AG10803 (cell line): ENCODE measurements at regions not wholly inside any gene's neighbourhood (a gene's known extent, or its start where the extent isn't known, plus 50 kb on each side); places are given as distances from the start of the nearest gene placed in this dataset.

Experiments used
- DNase-seq: peaks from one replicate; pipeline ENCODE4 v3.0.0; 2010; ENCODE audit warnings: low read depth
- H3K4me3 ChIP-seq: 2 replicates; pipeline ENCODE4 v1.5.1; 2011; ENCODE audit warnings: mild to moderate bottlenecking, low read length, control low read depth
- CTCF ChIP-seq: conservative IDR thresholded peaks from 2 replicates; pipeline ENCODE4 v1.5.1; 2011; ENCODE audit warnings: mild to moderate bottlenecking, low read length, control low read depth, inconsistent platforms

- no peak for DNase-seq
- no peak overlapping the region for H3K4me3 ChIP-seq
- no peak for TF ChIP-seq CTCF
Observed at GRCh38 chr14:43175896-43176295, 1331.2 kb downstream of the FSCB start.

- DNase-seq, result no peak
- TF ChIP-seq CTCF, result no peak
- H3K4me3 ChIP-seq, result no peak overlapping the region
Observed at GRCh38 chr14:43172899-43173548, 1334.1 kb downstream of the FSCB start.

GRCh38 chr14:43169722-43170121 lies 1337.4 kb downstream of the FSCB start:
- no peak for DNase-seq
- no peak overlapping the region for H3K4me3 ChIP-seq
- no peak for TF ChIP-seq CTCF

- DNase-seq, result no peak
- no peak for TF ChIP-seq CTCF
- no peak overlapping the region for H3K4me3 ChIP-seq
Observed at GRCh38 chr14:43168371-43168925, 1338.6 kb downstream of the FSCB start.

- TF ChIP-seq CTCF, result no peak
- DNase-seq, result no peak
- H3K4me3 ChIP-seq, result no peak overlapping the region
Observed at GRCh38 chr14:43166163-43166562, 1340.9 kb downstream of the FSCB start.

GRCh38 chr14:43165651-43166050 lies 1341.4 kb downstream of the FSCB start:
- DNase-seq, result no peak
- no peak for TF ChIP-seq CTCF
- H3K4me3 ChIP-seq, result no peak overlapping the region

GRCh38 chr14:43161477-43161876 lies 1345.6 kb downstream of the FSCB start:
- TF ChIP-seq CTCF, result no peak
- DNase-seq, result no peak
- H3K4me3 ChIP-seq, result no peak overlapping the region
